ENCODE measurements at regions not wholly inside any gene's neighbourhood (a gene's known extent, or its start where the extent isn't known, plus 50 kb on each side); places are given as distances from the start of the nearest gene placed in this dataset.
"Not testable (repeated sequence)": the region's sequence is repeated elsewhere in the genome, so short reads cannot be mapped to it uniquely, and the experiment has no call there.

- DNase-seq, result no peak
Observed at GRCh38 chr7:118839515-118839914, 615.0 kb downstream of the ANKRD7 start.

- no peak for DNase-seq
Observed at GRCh38 chr7:118843456-118843855, 619.0 kb downstream of the ANKRD7 start.

- DNase-seq, result no peak
Observed at GRCh38 chr7:118844748-118845147, 620.2 kb downstream of the ANKRD7 start.

GRCh38 chr7:118845791-118846190 is 621.3 kb downstream of the ANKRD7 start:
- DNase-seq, result no peak

GRCh38 chr7:118846977-118847376 is 622.5 kb downstream of the ANKRD7 start:
- no peak for DNase-seq

- no peak for DNase-seq
Observed at GRCh38 chr7:118855290-118855689, 630.8 kb downstream of the ANKRD7 start.

- no peak for DNase-seq
Observed at GRCh38 chr7:118858651-118859149, 634.2 kb downstream of the ANKRD7 start.

GRCh38 chr7:118861581-118861980 is 637.1 kb downstream of the ANKRD7 start:
- DNase-seq, result no peak

- no peak for DNase-seq
Observed at GRCh38 chr7:118862740-118863139, 638.2 kb downstream of the ANKRD7 start.

- no peak for DNase-seq
Observed at GRCh38 chr7:118863966-118864365, 639.5 kb downstream of the ANKRD7 start.

GRCh38 chr7:118867860-118868259 is 643.4 kb downstream of the ANKRD7 start:
- DNase-seq, result no peak

GRCh38 chr7:118869141-118869540 is 644.6 kb downstream of the ANKRD7 start:
- not testable (repeated sequence) for DNase-seq

GRCh38 chr7:118870187-118870586 is 645.7 kb downstream of the ANKRD7 start:
- peak; percentile 21 to 39 for DNase-seq

GRCh38 chr7:118872568-118872967 is 648.1 kb downstream of the ANKRD7 start:
- DNase-seq, result no peak

GRCh38 chr7:118877187-118877586 is 652.7 kb downstream of the ANKRD7 start:
- no peak for DNase-seq

- DNase-seq, result no peak
Observed at GRCh38 chr7:118878336-118878735, 653.8 kb downstream of the ANKRD7 start.

GRCh38 chr7:118898284-118898683 is 673.8 kb downstream of the ANKRD7 start:
- DNase-seq, result no peak

- DNase-seq, result no peak
Observed at GRCh38 chr7:118902600-118902999, 678.1 kb downstream of the ANKRD7 start.

GRCh38 chr7:118907911-118908527 is 683.5 kb downstream of the ANKRD7 start:
- DNase-seq, result no peak

GRCh38 chr7:118916120-118916519 is 691.6 kb downstream of the ANKRD7 start:
- DNase-seq, result not testable (repeated sequence)

- DNase-seq, result peak; percentile 40 to 50
Observed at GRCh38 chr7:118918556-118918955, 694.1 kb downstream of the ANKRD7 start.

- DNase-seq, result no peak
Observed at GRCh38 chr7:118938845-118939244, 714.3 kb downstream of the ANKRD7 start.

- no peak for DNase-seq
Observed at GRCh38 chr7:118944271-118944670, 719.8 kb downstream of the ANKRD7 start.

- DNase-seq, result no peak
Observed at GRCh38 chr7:118945911-118946682, 721.6 kb downstream of the ANKRD7 start.
